IMR-90 (cell line): ENCODE measurements at regions not wholly inside any gene's neighbourhood (a gene's known extent, or its start where the extent isn't known, plus 50 kb on each side); places are given as distances from the start of the nearest gene placed in this dataset.

ENCODE experiments used
- ATAC-seq: fragments of 200-7000 bp; cut with Tn5 transposase; 2 replicates; pipeline ENCODE4 v1.9.1; 2020; ENCODE audit warnings: low read depth, mild to moderate bottlenecking, moderate library complexity
- BruUV-seq: library from RNA; stranded (reverse); fragments of 400-500 nt; replicated peaks from 2 replicates; lab custom pipeline; 2021; lab: Mats Ljungman, UMichigan
- CTCF ChIA-PET: fragments of 300-600 bp; formaldehyde crosslinking; extraction: SDS; loops from one replicate; lab custom pipeline; 2021; ENCODE audit warnings: antibody characterized with exemption; lab: Yijun Ruan, JAX
- POLR2A ChIA-PET: fragments of 300-600 bp; sonication (Branson Sonifier 250); formaldehyde crosslinking; loops from one replicate; lab custom pipeline; 2022; ENCODE audit warnings: antibody characterized with exemption; ENCODE audit not compliant: unreplicated experiment; lab: Charles Lee
- DNase-seq: peaks from one replicate; pipeline ENCODE4 v3.0.0; 2013
- H2AFZ ChIP-seq: replicated peaks from 2 replicates; pipeline ENCODE3; 2013; ENCODE audit warnings: low read length, mild to moderate bottlenecking; ENCODE audit not compliant: poor library complexity
- H2AK5ac ChIP-seq: 2 replicates; pipeline ENCODE4 v1.6.1; 2013; ENCODE audit warnings: low read depth, low read length, inconsistent platforms
- H2AK9ac ChIP-seq: replicated peaks from 2 replicates; pipeline ENCODE3; 2013; ENCODE audit warnings: mild to moderate bottlenecking, low read depth, low read length, moderate library complexity; ENCODE audit not compliant: poor library complexity
- H2BK120ac ChIP-seq: 2 replicates; pipeline ENCODE4 v1.6.1; 2013; ENCODE audit warnings: low read depth, low read length, inconsistent platforms
- H2BK15ac ChIP-seq: 3 replicates; pipeline ENCODE4 v1.6.1; 2013; ENCODE audit warnings: low read depth, low read length, inconsistent platforms
- H2BK20ac ChIP-seq: 2 replicates; pipeline ENCODE4 v1.6.1; 2013; ENCODE audit warnings: low read depth, mild to moderate bottlenecking, inconsistent platforms, low read length, moderate library complexity
- H2BK5ac ChIP-seq: 2 replicates; pipeline ENCODE4 v1.6.1; 2013; ENCODE audit warnings: mild to moderate bottlenecking, low read depth, low read length, inconsistent platforms; ENCODE audit not compliant: poor library complexity, severe bottlenecking
- H3K14ac ChIP-seq: replicated peaks from 2 replicates; pipeline ENCODE4 v1.6.1; 2013; ENCODE audit warnings: low read depth, low read length, inconsistent platforms
- H3K18ac ChIP-seq: 2 replicates; pipeline ENCODE4 v1.6.1; 2013; ENCODE audit warnings: low read depth, low read length, control low read depth
- H3K23ac ChIP-seq: 2 replicates; pipeline ENCODE4 v1.6.1; 2013; ENCODE audit warnings: low read depth, low read length, inconsistent platforms
- H3K27ac ChIP-seq: 2 replicates; pipeline ENCODE4 v1.5.1; 2013; ENCODE audit warnings: mild to moderate bottlenecking, control low read depth, low read length; ENCODE audit not compliant: insufficient read depth
- H3K27me3 ChIP-seq: 2 replicates; pipeline ENCODE4 v1.6.1; 2013; ENCODE audit warnings: low read length; ENCODE audit not compliant: control insufficient read depth, insufficient read depth
- H3K36me3 ChIP-seq: 2 replicates; pipeline ENCODE4 v1.6.1; 2013; ENCODE audit warnings: low read length, mixed read lengths; ENCODE audit not compliant: control insufficient read depth, insufficient read depth
- H3K4ac ChIP-seq: 2 replicates; pipeline ENCODE4 v1.6.1; 2013; ENCODE audit warnings: low read depth, low read length, inconsistent platforms
- H3K4me1 ChIP-seq: 2 replicates; pipeline ENCODE4 v1.6.1; 2013; ENCODE audit warnings: low read length, mixed read lengths; ENCODE audit not compliant: control insufficient read depth, insufficient read depth
- H3K4me2 ChIP-seq: 2 replicates; pipeline ENCODE4 v1.6.1; 2013; ENCODE audit warnings: low read depth, mild to moderate bottlenecking, control low read depth, low read length, moderate library complexity
- H3K4me3 ChIP-seq: 2 replicates; pipeline ENCODE4 v1.5.1; 2013; ENCODE audit warnings: low read depth, mild to moderate bottlenecking, control low read depth, low read length, moderate library complexity; ENCODE audit not compliant: insufficient read depth
- H3K56ac ChIP-seq: 2 replicates; pipeline ENCODE4 v1.6.1; 2013; ENCODE audit warnings: low read length, inconsistent platforms; ENCODE audit not compliant: insufficient read depth; ENCODE audit errors: extremely low read depth
- H3K79me1 ChIP-seq, 2 experiments: 2 replicates each; pipeline ENCODE4 v1.6.1; 2013; ENCODE audit warnings: low read length in 2 of 2, inconsistent platforms in 1 of 2, low read depth in 1 of 2
- H3K9ac ChIP-seq: 2 replicates; pipeline ENCODE4 v1.6.1; 2013; ENCODE audit warnings: low read depth, low read length, control low read depth
- H3K9me1 ChIP-seq: 2 replicates; pipeline ENCODE4 v1.6.1; 2013; ENCODE audit warnings: low read length, inconsistent platforms; ENCODE audit not compliant: insufficient read depth
- H3K9me3 ChIP-seq: 2 replicates; pipeline ENCODE4 v1.6.1; 2013; ENCODE audit warnings: low read length; ENCODE audit not compliant: control insufficient read depth, insufficient read depth
- H4K20me1 ChIP-seq: 2 replicates; pipeline ENCODE4 v1.6.1; 2013; ENCODE audit warnings: low read length, inconsistent platforms; ENCODE audit not compliant: insufficient read depth
- H4K5ac ChIP-seq: 2 replicates; pipeline ENCODE4 v1.6.1; 2013; ENCODE audit warnings: mild to moderate bottlenecking, low read depth, low read length, control low read depth
- H4K8ac ChIP-seq, 2 experiments: 2 replicates each; pipeline ENCODE4 v1.6.1; 2013; ENCODE audit warnings: low read depth in 2 of 2, low read length in 2 of 2, control low read depth in 1 of 2, inconsistent platforms in 1 of 2
- H4K91ac ChIP-seq: 2 replicates; pipeline ENCODE4 v1.6.1; 2013; ENCODE audit warnings: low read depth, low read length, inconsistent platforms; ENCODE audit not compliant: insufficient read depth
- CEBPB ChIP-seq: IDR thresholded peaks from 2 replicates; pipeline ENCODE4 v1.6.1; 2012; ENCODE audit warnings: low read depth, low read length, improper control_type of control experiment
- CHD1 ChIP-seq: IDR thresholded peaks from 2 replicates; pipeline ENCODE4 v1.6.1; 2012; ENCODE audit warnings: low read depth, low read length, improper control_type of control experiment
- FOS ChIP-seq: fragments of 150-350 bp; IDR thresholded peaks from 2 replicates; pipeline ENCODE4 v1.6.1; 2016; ENCODE audit warnings: low read depth, low read length
- MXI1 ChIP-seq: IDR thresholded peaks from 2 replicates; pipeline ENCODE4 v1.6.1; 2012; ENCODE audit warnings: low read depth, mild to moderate bottlenecking, low read length, moderate library complexity, borderline replicate concordance
- NFE2L2 ChIP-seq: fragments of 150-350 bp; IDR thresholded peaks from 2 replicates; pipeline ENCODE4 v1.6.1; 2016; ENCODE audit warnings: low read depth, mild to moderate bottlenecking, low read length
- POLR2A ChIP-seq: IDR thresholded peaks from 2 replicates; pipeline ENCODE4 v1.6.1; 2012; ENCODE audit warnings: mild to moderate bottlenecking, low read depth, low read length
- RCOR1 ChIP-seq: IDR thresholded peaks from 2 replicates; pipeline ENCODE4 v1.6.1; 2012; ENCODE audit warnings: mild to moderate bottlenecking, low read length, improper control_type of control experiment; ENCODE audit not compliant: insufficient replicate concordance
- SMC3 ChIP-seq: fragments of 150-350 bp; IDR thresholded peaks from 2 replicates; pipeline ENCODE4 v1.6.1; 2016; ENCODE audit warnings: low read depth, mild to moderate bottlenecking, antibody characterized with exemption, low read length, moderate library complexity
- WGBS, 2 experiments: methylation state at CpG; one replicate each; pipeline versions ENCODE4 v1.1.5 to v1.1.7; 2013; ENCODE audit warnings: missing lambda C conversion rate in 2 of 2; ENCODE audit not compliant: insufficient read length in 1 of 2; ENCODE audit errors: extremely low coverage in 2 of 2; 5-methylcytosine and 5-hydroxymethylcytosine counted together
- dilution Hi-C: fragments of 300-500 bp; cut with HindIII; formaldehyde crosslinking; loops from one replicate; pipeline ENCODE4 v1.14.3; 2018; ENCODE audit warnings: low sequenced_read_pairs; ENCODE audit not compliant: unreplicated experiment
- in situ Hi-C: fragments of 300-500 bp; cut with MboI; formaldehyde crosslinking; loops from 3 replicates; pipeline ENCODE4 v1.14.3; 2019; ENCODE audit warnings: low sequenced_read_pairs, inconsistent platforms, mixed read lengths
- intact Hi-C: fragments of 100-400 bp; cut with micrococcal nuclease; formaldehyde crosslinking; loops from 2 replicates; pipeline ENCODE4 v1.10.0; 2022
- TF ChIP-seq, protein P1 (sequence below): fragments of 150-350 bp; IDR thresholded peaks from 2 replicates; pipeline ENCODE4 v1.6.1; 2017; ENCODE audit warnings: mild to moderate bottlenecking, antibody characterized with exemption, low read length, low read depth
- TF ChIP-seq, protein P2 (sequence below): fragments of 150-350 bp; IDR thresholded peaks from 2 replicates; pipeline ENCODE4 v1.6.1; 2016; ENCODE audit warnings: low read depth, mild to moderate bottlenecking, low read length, moderate library complexity, borderline replicate concordance

GRCh38 chr2:59777120-59777519, 776.3 kb downstream of the BCL11A start:
- Histone ChIP-seq H3K18ac (no peak overlapping the region), H3K4ac (no peak overlapping the region), H4K8ac (no peak overlapping the region), H2BK5ac (no peak overlapping the region), H2BK120ac (no peak overlapping the region), H3K79me1 (no peaks in the 10 kb centered on the region), H3K9me3 (0 out of 2 replicates have a peak, but pooled peaks cover 2% of the 10 kb centered on the region), H3K14ac (no peak overlapping the region), H3K27me3 (no peaks in the 10 kb centered on the region), H3K23ac (no peak overlapping the region), H2AK9ac (no peak overlapping the region), H3K4me3 (no peak overlapping the region), H2BK15ac (no peak overlapping the region), H3K27ac (no peak overlapping the region), H3K4me2 (no peak overlapping the region), H3K36me3 (no peaks in the 10 kb centered on the region), H3K56ac (no peak overlapping the region), H4K5ac (no peak overlapping the region), H3K9ac (no peak overlapping the region), H2AFZ (no peak overlapping the region), H4K20me1 (no peaks in the 10 kb centered on the region), H3K9me1 (no peaks in the 10 kb centered on the region), H4K91ac (no peak overlapping the region), H2BK20ac (no peak overlapping the region), H3K4me1 (no peaks in the 10 kb centered on the region), H2AK5ac (no peak overlapping the region)
- intact Hi-C loops: no loop called here
- ChIA-PET POLR2A (no interaction called here), CTCF (no interaction called here)
- ATAC-seq: no peak
- dilution Hi-C loops: no loop called here
- no TSS peak for BruUV-seq
- TF ChIP-seq, protein P1, sequence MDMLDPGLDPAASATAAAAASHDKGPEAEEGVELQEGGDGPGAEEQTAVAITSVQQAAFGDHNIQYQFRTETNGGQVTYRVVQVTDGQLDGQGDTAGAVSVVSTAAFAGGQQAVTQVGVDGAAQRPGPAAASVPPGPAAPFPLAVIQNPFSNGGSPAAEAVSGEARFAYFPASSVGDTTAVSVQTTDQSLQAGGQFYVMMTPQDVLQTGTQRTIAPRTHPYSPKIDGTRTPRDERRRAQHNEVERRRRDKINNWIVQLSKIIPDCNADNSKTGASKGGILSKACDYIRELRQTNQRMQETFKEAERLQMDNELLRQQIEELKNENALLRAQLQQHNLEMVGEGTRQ: no peak
- TF ChIP-seq, protein P2, sequence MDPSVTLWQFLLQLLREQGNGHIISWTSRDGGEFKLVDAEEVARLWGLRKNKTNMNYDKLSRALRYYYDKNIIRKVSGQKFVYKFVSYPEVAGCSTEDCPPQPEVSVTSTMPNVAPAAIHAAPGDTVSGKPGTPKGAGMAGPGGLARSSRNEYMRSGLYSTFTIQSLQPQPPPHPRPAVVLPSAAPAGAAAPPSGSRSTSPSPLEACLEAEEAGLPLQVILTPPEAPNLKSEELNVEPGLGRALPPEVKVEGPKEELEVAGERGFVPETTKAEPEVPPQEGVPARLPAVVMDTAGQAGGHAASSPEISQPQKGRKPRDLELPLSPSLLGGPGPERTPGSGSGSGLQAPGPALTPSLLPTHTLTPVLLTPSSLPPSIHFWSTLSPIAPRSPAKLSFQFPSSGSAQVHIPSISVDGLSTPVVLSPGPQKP: no peak
- TF ChIP-seq FOS (no peak), MXI1 (no peak), CHD1 (no peak), POLR2A (no peak), SMC3 (no peak), NFE2L2 (no peak), RCOR1 (no peak), CEBPB (no peak)
- no peak for DNase-seq
- no CpG with 5 or more reads among the region's 3 CpGs for WGBS, 2 experiments
- in situ Hi-C loops: no loop called here
